RWPE1 (cell line): ENCODE measurements at regions not wholly inside any gene's neighbourhood (a gene's known extent, or its start where the extent isn't known, plus 50 kb on each side); places are given as distances from the start of the nearest gene placed in this dataset.

Experiments used
- CTCF ChIA-PET: fragments of 350-600 bp; sonication (Branson Sonifier 250); formaldehyde crosslinking; extraction: SDS; loops from one replicate; lab custom pipeline; 2021; lab: Yijun Ruan, JAX
- POLR2A ChIA-PET: fragments of 400-600 bp; formaldehyde crosslinking; extraction: SDS; loops from one replicate; lab custom pipeline; 2020; ENCODE audit warnings: antibody characterized with exemption; ENCODE audit not compliant: low non-redundant PET; lab: Yijun Ruan, JAX
- DNase-seq: peaks from one replicate; pipeline ENCODE4 v3.0.0; 2012; ENCODE audit warnings: low spot score
- H3K27ac ChIP-seq: fragments of 450-650 bp; 2 replicates; pipeline ENCODE4 v1.5.1; 2017
- CTCF ChIP-seq: fragments of 450-650 bp; conservative IDR thresholded peaks from 2 replicates; pipeline ENCODE4 v1.5.1; 2017; ENCODE audit warnings: low read depth, mild to moderate bottlenecking

GRCh38 chr2:48210189-48210588, 104.3 kb upstream of the FOXN2 start:
- TF ChIP-seq CTCF, result no peak
- no peak overlapping the region for H3K27ac ChIP-seq
- CTCF ChIA-PET, result no interaction called here
- POLR2A ChIA-PET, result no interaction called here
- DNase-seq, result no peak

DNA sequence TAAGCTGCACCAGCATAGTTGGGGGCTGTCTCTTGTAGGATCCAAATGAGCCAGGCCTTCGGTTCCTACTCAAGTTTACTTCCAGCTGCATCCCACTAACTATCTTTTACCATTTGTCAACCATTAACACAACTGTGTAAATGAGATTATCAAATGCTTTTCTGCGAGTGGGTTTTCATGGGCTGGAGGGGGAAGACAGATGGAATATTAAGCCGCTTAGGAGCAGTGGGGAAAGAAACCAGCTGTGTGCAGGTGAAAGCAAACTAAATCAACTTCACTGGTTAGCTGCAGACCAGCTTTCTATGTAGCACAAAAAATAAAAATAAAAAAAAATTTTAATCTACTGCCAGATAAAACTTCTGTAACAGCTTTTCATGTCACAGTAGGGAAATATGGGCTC, 100.8 kb upstream of the FOXN2 start:
- ChIA-PET CTCF (no interaction called here), POLR2A (no interaction called here)
- no peak for DNase-seq
- no peak for TF ChIP-seq CTCF
- H3K27ac ChIP-seq, result no peak overlapping the region

- ChIA-PET CTCF (no interaction called here), POLR2A (no interaction called here)
- no peak for TF ChIP-seq CTCF
- H3K27ac ChIP-seq, result no peak overlapping the region
- DNase-seq, result no peak
Observed at GRCh38 chr2:48218169-48218568, 96.3 kb upstream of the FOXN2 start.

- no peak for DNase-seq
- no peak overlapping the region for H3K27ac ChIP-seq
- no peak for TF ChIP-seq CTCF
- ChIA-PET POLR2A (no interaction called here), CTCF (no interaction called here)
Observed at GRCh38 chr2:48219234-48219554, 95.3 kb upstream of the FOXN2 start.

- ChIA-PET POLR2A (no interaction called here), CTCF (no interaction called here)
- TF ChIP-seq CTCF, result no peak
- no peak overlapping the region for H3K27ac ChIP-seq
- no peak for DNase-seq
Observed at GRCh38 chr2:48219555-48220436, 94.7 kb upstream of the FOXN2 start.

GRCh38 chr2:48220501-48220900, 94.0 kb upstream of the FOXN2 start:
- ChIA-PET POLR2A (no interaction called here), CTCF (no interaction called here)
- TF ChIP-seq CTCF, result no peak
- no peak for DNase-seq
- no peak overlapping the region for H3K27ac ChIP-seq
